Fibroblast of peridontal ligament (primary cell): ENCODE measurements at regions not wholly inside any gene's neighbourhood (a gene's known extent, or its start where the extent isn't known, plus 50 kb on each side); places are given as distances from the start of the nearest gene placed in this dataset.
"Not testable (repeated sequence)": the region's sequence is repeated elsewhere in the genome, so short reads cannot be mapped to it uniquely, and the experiment has no call there.

ENCODE experiments used
- DNase-seq: peaks from one replicate; pipeline ENCODE4 v3.0.0-alpha.2; 2010; ENCODE audit errors: extremely low read depth

- no peak for DNase-seq
These were observed 102.8 kb upstream of the SEC14L1 start for GRCh38 chr17:77037943-77038342.

DNA sequence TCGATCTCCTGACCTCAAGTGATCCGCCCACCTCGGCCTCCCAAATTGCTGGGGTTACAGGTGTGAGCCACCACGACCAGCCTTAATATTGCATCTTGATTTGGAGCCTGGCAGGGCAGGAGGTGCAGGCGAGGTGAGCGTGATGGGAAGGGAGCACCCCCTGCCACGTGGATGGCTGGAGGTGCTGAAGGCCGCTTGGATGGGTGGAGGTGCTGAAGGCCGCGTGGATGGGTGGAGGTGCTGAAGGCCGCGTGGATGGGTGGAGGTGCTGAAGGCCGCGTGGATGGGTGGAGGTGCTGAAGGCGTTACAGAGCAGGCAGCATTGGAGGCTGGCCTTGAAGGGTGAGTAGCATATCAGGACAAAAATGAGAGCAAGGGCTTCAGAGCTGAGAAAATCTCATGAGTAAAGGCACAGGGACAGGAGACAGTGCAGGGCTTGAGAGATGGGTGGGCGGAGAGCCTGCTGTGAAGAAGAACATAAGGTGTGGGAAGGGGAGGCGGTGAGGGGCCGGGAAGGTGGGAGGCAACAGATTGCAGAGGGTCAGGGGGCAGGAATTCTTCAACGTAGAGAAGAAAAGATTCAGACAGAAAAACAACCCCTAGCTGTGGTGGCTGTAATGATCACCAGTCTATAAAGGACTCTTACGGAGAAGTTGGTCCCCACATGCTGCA lies 101.7 kb upstream of the SEC14L1 start:
- DNase-seq, result no peak

GRCh38 chr17:77042476-77043231 lies 98.1 kb upstream of the SEC14L1 start:
- no peak for DNase-seq

GRCh38 chr17:77045441-77046041 lies 95.2 kb upstream of the SEC14L1 start:
- peak; percentile 9 for DNase-seq

DNA sequence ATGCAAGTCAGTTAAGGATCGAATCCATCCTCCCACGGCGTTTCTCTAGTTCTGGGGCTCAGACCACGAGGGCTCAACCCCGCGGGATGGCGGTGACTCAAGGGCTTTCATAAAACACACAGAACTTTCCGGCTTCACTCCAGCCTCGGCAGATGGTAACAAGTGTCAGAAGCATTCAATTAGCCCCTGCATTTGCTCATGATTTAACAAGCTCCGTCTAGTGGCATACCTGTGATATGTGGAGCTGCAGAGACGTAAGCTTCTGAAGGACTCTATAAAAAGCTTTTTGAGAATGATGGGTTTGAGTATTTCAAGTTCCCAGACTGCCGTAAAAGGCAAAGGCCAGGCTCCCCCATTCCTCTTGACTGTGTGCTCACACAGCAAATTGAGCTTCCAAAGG lies 91.3 kb upstream of the SEC14L1 start:
- no peak for DNase-seq

- DNase-seq, result not testable (repeated sequence)
These were observed 89.9 kb upstream of the SEC14L1 start for GRCh38 chr17:77050901-77051300.

DNA sequence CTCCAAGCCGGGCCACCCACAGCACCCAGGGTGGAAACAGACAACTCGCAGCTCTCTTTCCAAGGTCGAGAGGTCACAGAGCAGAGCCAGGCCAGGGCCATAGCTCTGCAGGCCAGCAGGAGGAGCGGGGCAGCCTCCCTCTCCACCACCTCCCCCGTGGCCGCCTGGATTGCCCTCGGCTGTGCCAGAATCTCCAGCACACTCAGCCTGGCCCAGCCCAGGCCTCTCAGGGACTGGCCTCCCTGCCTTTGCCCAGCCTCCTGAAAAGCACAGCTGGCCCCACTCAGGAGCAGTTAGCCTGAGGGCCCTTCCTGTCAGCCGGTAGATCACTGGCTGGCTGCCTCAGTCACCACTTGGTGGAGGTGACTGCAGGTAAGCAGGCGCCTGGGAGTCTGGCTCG lies 85.8 kb upstream of the SEC14L1 start:
- DNase-seq, result no peak

- no peak for DNase-seq
These were observed 85.3 kb upstream of the SEC14L1 start for GRCh38 chr17:77055453-77055852.

- no peak for DNase-seq
These were observed 82.8 kb upstream of the SEC14L1 start for GRCh38 chr17:77058016-77058415.

GRCh38 chr17:77061669-77062068 lies 79.1 kb upstream of the SEC14L1 start:
- no peak for DNase-seq

- no peak for DNase-seq
These were observed 76.2 kb upstream of the SEC14L1 start for GRCh38 chr17:77064598-77064997.

GRCh38 chr17:77066165-77066564 lies 74.6 kb upstream of the SEC14L1 start:
- no peak for DNase-seq

- peak; percentile 62 for DNase-seq
These were observed 73.9 kb upstream of the SEC14L1 start for GRCh38 chr17:77066726-77067409.

- no peak for DNase-seq
These were observed 71.9 kb upstream of the SEC14L1 start for GRCh38 chr17:77068915-77069314.

GRCh38 chr17:77070888-77071279 lies 69.9 kb upstream of the SEC14L1 start:
- no peak for DNase-seq

DNA sequence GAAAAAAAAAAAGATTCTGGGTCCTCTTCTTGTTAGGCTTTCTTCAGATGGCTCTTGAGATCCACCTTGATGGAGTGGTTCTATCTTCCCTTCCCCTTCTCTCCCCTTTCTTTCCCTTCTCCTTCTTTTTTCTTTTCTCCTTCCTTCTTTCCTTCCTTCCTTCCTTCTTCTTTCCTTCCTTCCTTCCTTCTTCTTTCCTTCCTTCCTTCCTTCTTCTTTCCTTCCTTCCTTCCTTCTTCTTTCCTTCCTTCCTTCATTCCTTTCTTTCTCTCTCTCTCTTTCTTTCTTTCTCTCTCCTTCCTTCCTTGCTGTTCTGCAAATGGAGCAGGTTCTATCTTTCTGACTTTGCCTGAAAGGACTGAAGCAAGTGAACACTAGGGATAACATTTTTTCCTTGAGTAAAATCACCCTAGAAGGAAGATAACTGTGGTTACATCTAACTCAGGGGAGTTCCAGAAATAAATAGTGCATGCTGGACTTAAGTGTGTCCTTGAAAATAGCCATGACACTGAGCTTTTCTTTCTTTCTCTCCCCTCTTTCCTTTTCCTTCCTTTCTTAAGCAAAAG lies 68.8 kb upstream of the SEC14L1 start:
- DNase-seq, result no peak

- no peak for DNase-seq
These were observed 68.1 kb upstream of the SEC14L1 start for GRCh38 chr17:77072670-77073069.

DNA sequence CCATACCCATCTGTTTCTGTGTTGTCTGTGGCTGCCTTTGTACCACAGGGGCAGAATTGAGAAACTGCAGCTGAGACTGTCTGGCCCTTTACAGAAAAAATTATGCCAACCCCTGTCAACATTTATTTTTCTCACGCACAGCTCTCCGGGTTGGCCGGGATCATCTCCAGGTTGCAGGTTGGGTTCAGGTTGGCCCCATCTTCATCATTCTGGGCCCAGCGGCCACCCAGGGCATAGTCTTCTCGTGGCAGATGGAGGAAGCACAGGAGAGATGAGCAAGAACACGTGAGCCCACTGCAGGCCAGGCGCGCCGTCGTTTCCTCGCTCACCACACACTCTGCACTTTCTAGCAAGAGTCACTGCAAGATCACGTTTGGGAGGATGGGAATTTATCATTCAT lies 66.1 kb upstream of the SEC14L1 start:
- DNase-seq, result no peak

GRCh38 chr17:77076124-77076830 lies 64.5 kb upstream of the SEC14L1 start:
- peak; percentile 16 for DNase-seq

- no peak for DNase-seq
These were observed 57.2 kb upstream of the SEC14L1 start for GRCh38 chr17:77083531-77083930.

DNA sequence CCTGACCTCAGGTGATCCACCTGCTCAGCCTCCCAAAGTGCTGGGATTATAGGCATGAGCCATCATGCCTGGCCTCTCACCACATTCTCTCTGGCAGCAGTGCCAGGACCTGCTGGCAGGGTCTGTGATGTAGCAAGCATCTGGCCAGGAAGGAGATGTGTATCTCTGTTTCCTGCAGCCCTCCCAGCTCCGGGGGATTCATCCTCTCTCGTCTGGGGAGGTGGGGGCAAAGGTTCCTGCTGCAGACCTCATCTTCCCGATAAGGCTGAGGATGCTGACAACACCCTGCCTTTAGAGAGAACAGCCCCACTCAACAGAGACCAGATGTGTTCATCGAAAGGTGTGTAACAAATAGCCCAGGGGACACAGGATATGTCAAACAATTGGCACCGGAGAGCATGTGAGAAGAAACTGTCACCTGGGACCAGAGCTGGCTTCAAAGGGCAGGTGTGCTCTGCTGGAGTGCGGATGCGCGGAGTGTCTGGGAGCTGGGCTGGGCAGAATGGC lies 54.8 kb upstream of the SEC14L1 start:
- DNase-seq, result no peak
